Nephron progenitor cell (in vitro differentiated cells): ENCODE measurements at regions not wholly inside any gene's neighbourhood (a gene's known extent, or its start where the extent isn't known, plus 50 kb on each side); places are given as distances from the start of the nearest gene placed in this dataset.
"Not testable (repeated sequence)": the region's sequence is repeated elsewhere in the genome, so short reads cannot be mapped to it uniquely, and the experiment has no call there.

ENCODE experiments used
- DNase-seq: peaks from one replicate; pipeline ENCODE4 v3.0.0; 2021
- H3K27ac Mint-ChIP-seq: 2 replicates; pipeline ENCODE4 v1.8.0; 2021; ENCODE audit warnings: mild to moderate bottlenecking, moderate library complexity, mixed read lengths
- H3K27me3 Mint-ChIP-seq: 2 replicates; pipeline ENCODE4 v1.8.0; 2021; ENCODE audit warnings: mild to moderate bottlenecking, low read depth, mixed read lengths; ENCODE audit not compliant: poor library complexity
- H3K36me3 Mint-ChIP-seq: 2 replicates; pipeline ENCODE4 v1.8.0; 2021; ENCODE audit warnings: low read depth, mixed read lengths
- H3K4me1 Mint-ChIP-seq: 2 replicates; pipeline ENCODE4 v1.8.0; 2021; ENCODE audit warnings: mixed read lengths
- H3K4me3 Mint-ChIP-seq: 2 replicates; pipeline ENCODE4 v1.8.0; 2021; ENCODE audit warnings: mild to moderate bottlenecking, moderate library complexity, mixed read lengths
- H3K9me3 Mint-ChIP-seq: 2 replicates; pipeline ENCODE4 v1.8.0; 2021; ENCODE audit warnings: mild to moderate bottlenecking, moderate library complexity, mixed read lengths
- CTCF ChIP-seq: fragments of 200-600 bp; sonication (generic); IDR thresholded peaks from 2 replicates; pipeline ENCODE4 v1.5.0; 2021; ENCODE audit warnings: antibody characterized with exemption

- no peaks in the 10 kb centered on the region for H3K36me3 Mint-ChIP-seq
- H3K9me3 Mint-ChIP-seq, result peaks cover 58% of the 10 kb centered on the region
- no peak for TF ChIP-seq CTCF
- no peaks in the 10 kb centered on the region for H3K4me1 Mint-ChIP-seq
- DNase-seq, result no peak
- no peak overlapping the region for H3K4me3 Mint-ChIP-seq
- H3K27me3 Mint-ChIP-seq, result no peaks in the 10 kb centered on the region
- H3K27ac Mint-ChIP-seq, result no peak overlapping the region
Observed at GRCh38 chrX:77347572-77347971, 99.6 kb upstream of the FGF16 start.

GRCh38 chrX:77389891-77390290 is 57.3 kb upstream of the FGF16 start:
- Mint-ChIP-seq H3K27me3 (peaks cover 7% of the 10 kb centered on the region), H3K27ac (no peak overlapping the region), H3K4me1 (no peaks in the 10 kb centered on the region), H3K36me3 (no peaks in the 10 kb centered on the region), H3K9me3 (peaks cover 73% of the 10 kb centered on the region), H3K4me3 (no peak overlapping the region)
- no peak for TF ChIP-seq CTCF
- DNase-seq, result no peak

- not testable (repeated sequence) for H3K36me3 Mint-ChIP-seq, H3K4me3 Mint-ChIP-seq, H3K4me1 Mint-ChIP-seq, DNase-seq, H3K27me3 Mint-ChIP-seq, H3K27ac Mint-ChIP-seq
- H3K9me3 Mint-ChIP-seq, result peaks cover 73% of the 10 kb centered on the region
Observed at GRCh38 chrX:77390365-77390764, 56.8 kb upstream of the FGF16 start.

- TF ChIP-seq CTCF, result no peak
- no peak overlapping the region for H3K27ac Mint-ChIP-seq
- H3K36me3 Mint-ChIP-seq, result no peaks in the 10 kb centered on the region
- no peak for DNase-seq
- no peak overlapping the region for H3K4me3 Mint-ChIP-seq
- peaks cover 7% of the 10 kb centered on the region for H3K27me3 Mint-ChIP-seq
- H3K9me3 Mint-ChIP-seq, result peaks cover 56% of the 10 kb centered on the region
- no peaks in the 10 kb centered on the region for H3K4me1 Mint-ChIP-seq
Observed at GRCh38 chrX:77396781-77397180, 50.4 kb upstream of the FGF16 start.
